ENCODE measurements at regions not wholly inside any gene's neighbourhood (a gene's known extent, or its start where the extent isn't known, plus 50 kb on each side); places are given as distances from the start of the nearest gene placed in this dataset.
"Not testable (repeated sequence)": the region's sequence is repeated elsewhere in the genome, so short reads cannot be mapped to it uniquely, and the experiment has no call there.

GRCh38 chr2:87531968-87532715 lies 215.7 kb upstream of the PLGLB2 start:
- not testable (repeated sequence) for DNase-seq (ENCODE audit: low read depth in 1 of 2, low spot score in 1 of 2)

- not testable (repeated sequence) for DNase-seq (ENCODE audit: low read depth in 1 of 2, low spot score in 1 of 2)
These were observed 214.3 kb upstream of the PLGLB2 start for GRCh38 chr2:87533390-87534272.

DNA sequence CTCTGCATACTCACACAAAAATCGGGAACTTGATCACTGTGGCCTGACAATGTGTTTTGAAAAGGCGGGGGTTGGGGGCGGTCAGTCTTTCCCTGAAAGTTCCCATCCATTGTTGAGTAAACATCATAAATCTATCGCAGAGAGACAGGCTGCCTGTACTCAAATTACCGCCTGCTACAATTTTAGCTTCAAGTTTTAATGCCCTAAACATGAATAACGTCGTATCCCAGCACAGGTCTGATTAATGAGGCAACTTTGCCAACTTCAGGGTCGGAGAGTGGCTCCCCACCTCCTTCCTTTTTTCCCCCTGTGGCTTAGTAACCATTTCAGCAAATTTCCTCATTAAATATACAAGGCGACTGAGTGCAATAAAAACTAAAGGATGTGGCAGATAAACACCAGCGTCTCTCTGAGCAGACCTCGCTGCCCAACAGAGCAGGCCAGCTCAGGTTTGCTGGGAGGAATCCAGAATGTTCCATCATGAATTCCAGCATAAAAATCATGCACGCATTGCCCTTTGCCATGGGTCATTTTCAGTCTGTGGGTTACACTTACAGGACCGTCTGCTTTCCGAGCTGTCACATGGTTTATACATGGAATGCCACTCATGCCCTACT lies 213.5 kb upstream of the PLGLB2 start:
- not testable (repeated sequence) for DNase-seq (ENCODE audit: low read depth in 1 of 2, low spot score in 1 of 2)

GRCh38 chr2:87536427-87536826 lies 211.5 kb upstream of the PLGLB2 start:
- not testable (repeated sequence) for DNase-seq (ENCODE audit: low read depth in 1 of 2, low spot score in 1 of 2)

GRCh38 chr2:87537251-87537671 lies 210.6 kb upstream of the PLGLB2 start:
- DNase-seq (ENCODE audit: low read depth in 1 of 2, low spot score in 1 of 2), result not testable (repeated sequence)

- DNase-seq (ENCODE audit: low read depth in 1 of 2, low spot score in 1 of 2), result not testable (repeated sequence)
These were observed 209.6 kb upstream of the PLGLB2 start for GRCh38 chr2:87538268-87538667.

DNA sequence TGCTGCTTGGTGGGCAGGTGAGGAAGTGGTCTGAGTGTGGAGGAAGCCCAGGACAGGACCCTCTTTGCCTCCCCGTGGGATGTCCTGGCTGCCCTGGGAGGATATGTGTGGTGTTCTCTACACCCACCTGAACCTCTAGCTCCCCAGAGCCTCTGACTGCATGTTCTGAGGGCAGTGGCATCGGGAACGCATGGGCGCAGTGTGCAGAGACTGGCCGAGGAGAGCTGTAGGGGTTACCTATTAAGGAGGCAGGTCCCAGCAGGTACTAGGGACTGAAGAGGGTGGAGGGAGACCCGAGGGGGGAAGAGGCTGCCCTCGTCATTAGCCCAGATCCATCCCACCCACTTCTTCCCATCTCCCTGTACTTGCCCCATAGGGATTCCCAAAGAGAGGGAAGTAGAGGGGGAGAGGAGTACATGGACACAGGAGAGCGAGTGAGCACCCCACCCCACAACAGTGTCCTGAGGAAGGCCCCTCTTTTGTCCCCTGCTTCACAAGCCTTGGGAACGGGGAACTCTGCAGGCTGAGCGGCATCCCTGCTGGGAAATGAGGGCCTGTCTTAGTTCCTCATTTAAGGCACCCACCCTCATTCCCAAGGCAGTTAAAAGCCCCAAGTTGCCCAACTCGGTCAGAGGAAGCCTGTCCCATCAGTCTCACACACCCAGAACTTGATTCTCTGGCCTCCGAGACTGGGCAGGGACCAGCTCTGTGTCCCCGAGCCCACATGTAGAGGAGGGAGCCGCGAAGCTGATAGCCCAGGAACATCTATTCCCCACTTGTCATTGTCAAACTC lies 208.5 kb upstream of the PLGLB2 start:
- not testable (repeated sequence) for DNase-seq (ENCODE audit: low read depth in 1 of 2, low spot score in 1 of 2)

- not testable (repeated sequence) for DNase-seq (ENCODE audit: low read depth in 1 of 2, low spot score in 1 of 2)
These were observed 207.6 kb upstream of the PLGLB2 start for GRCh38 chr2:87540242-87540641.

DNA sequence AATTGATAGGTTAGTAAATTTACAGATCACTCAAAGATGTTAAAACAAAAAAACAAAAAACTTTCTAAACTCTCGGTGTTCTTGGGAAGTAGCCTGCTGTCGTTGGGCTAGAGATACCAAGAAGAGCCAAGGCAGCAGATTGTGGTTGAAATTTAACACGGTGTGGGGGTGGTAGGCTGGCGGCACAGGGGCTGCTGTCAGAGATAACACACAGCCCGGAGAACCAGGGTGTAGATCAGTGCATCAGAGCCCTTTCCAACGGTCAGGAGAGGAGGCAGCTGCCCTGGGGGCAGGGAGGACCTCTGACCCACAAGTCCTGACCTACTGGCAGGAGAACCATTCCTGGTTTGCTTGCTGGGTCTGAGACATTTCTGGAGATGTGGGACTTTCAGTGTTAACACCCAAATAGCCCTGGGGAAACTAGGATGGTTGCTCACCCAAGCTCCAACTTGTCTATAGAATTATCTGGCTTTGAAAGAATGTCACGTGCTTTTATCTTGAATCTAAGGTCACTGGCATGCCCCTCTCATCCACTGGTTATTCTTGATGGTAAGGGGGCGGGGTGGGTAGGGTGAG lies 205.2 kb upstream of the PLGLB2 start:
- DNase-seq (ENCODE audit: low read depth in 1 of 2, low spot score in 1 of 2), result not testable (repeated sequence)

GRCh38 chr2:87543797-87544196 lies 204.1 kb upstream of the PLGLB2 start:
- not testable (repeated sequence) for DNase-seq (ENCODE audit: low read depth in 1 of 2, low spot score in 1 of 2)

GRCh38 chr2:87547106-87547505 lies 200.8 kb upstream of the PLGLB2 start:
- DNase-seq (ENCODE audit: low read depth in 1 of 2, low spot score in 1 of 2), result not testable (repeated sequence)

DNA sequence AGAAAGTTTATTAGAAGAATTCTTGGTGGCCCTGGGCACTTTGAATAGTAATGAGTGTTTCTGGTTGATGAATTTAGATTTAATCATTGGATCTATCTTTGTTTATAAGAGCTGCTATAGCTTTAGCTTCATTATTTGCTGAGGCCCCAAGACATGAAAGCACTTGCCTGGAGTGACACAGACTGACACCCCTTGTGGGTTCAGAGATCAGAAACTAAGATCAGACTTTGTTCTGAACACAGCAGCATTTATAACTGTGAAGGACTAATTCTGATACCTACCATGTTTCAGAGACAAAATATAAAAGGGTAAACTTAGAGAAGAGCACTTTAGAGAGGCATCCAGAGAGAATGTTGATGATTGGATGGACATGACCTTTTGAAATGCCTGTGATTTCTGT lies 199.9 kb upstream of the PLGLB2 start:
- not testable (repeated sequence) for DNase-seq (ENCODE audit: low read depth in 1 of 2, low spot score in 1 of 2)

GRCh38 chr2:87548681-87549536 lies 199.0 kb upstream of the PLGLB2 start:
- not testable (repeated sequence) for DNase-seq (ENCODE audit: low read depth in 1 of 2, low spot score in 1 of 2)

- DNase-seq (ENCODE audit: low read depth in 1 of 2, low spot score in 1 of 2), result not testable (repeated sequence)
These were observed 198.2 kb upstream of the PLGLB2 start for GRCh38 chr2:87549561-87550202.

GRCh38 chr2:87554678-87555077 lies 193.2 kb upstream of the PLGLB2 start:
- DNase-seq (ENCODE audit: low read depth in 1 of 2, low spot score in 1 of 2), result not testable (repeated sequence)

- DNase-seq (ENCODE audit: low read depth in 1 of 2, low spot score in 1 of 2), result peak in 1 of 2 donors; percentile 26
These were observed 192.8 kb upstream of the PLGLB2 start for GRCh38 chr2:87555082-87555481.

DNA sequence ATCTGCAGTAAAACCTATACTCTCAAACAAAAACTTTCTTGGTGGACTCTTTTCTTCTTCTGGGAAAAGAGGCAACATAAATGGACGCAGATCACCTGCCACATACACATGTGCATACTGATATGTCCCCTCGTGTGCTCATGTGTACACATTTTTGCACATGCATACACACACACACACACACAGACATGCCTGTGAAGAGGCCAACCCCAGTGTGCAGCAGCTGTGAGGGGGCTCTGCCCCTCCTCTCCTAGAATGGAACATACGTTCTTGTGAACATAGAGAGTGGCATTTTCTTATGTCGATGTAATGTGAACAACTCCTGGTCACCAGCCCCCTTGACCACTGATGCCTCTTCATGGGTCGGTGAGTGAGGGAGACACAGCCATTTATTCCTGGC lies 188.9 kb upstream of the PLGLB2 start:
- not testable (repeated sequence) for DNase-seq (ENCODE audit: low read depth in 1 of 2, low spot score in 1 of 2)

- not testable (repeated sequence) for DNase-seq (ENCODE audit: low read depth in 1 of 2, low spot score in 1 of 2)
These were observed 188.2 kb upstream of the PLGLB2 start for GRCh38 chr2:87559735-87560134.

DNA sequence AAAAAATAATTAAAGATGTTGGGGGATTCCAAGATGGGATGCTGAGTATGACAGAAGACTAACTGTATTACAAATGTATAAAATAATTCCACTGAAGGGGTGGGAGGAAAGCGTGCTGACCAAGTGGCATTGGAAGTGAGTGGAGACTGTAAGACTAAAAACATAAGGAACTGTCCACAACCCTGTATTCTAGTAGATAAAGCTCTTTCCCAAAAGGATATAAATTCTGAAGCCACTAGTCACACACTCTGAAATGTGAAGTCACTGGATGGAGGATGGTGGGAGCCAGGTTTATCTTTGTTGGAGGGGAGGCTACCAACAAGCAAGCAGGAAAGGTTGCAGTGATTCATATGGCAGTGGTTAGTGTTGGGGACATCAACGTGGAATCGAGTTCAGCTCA lies 182.8 kb upstream of the PLGLB2 start:
- DNase-seq (ENCODE audit: low read depth in 1 of 2, low spot score in 1 of 2), result not testable (repeated sequence)

All from stimulated activated CD4-positive, alpha-beta T cell treated with anti-CD3 and anti-CD28 coated beads, Interleukin-15, amount 100 ng/mL, for 1 hour (primary cell).